D341Med (cell line): ENCODE measurements at regions not wholly inside any gene's neighbourhood (a gene's known extent, or its start where the extent isn't known, plus 50 kb on each side); places are given as distances from the start of the nearest gene placed in this dataset.

ENCODE experiments used
- DNase-seq: peaks from one replicate; pipeline ENCODE4 v3.0.0; 2012; ENCODE audit warnings: low spot score

GRCh38 chr18:33957707-33958106, 267.0 kb downstream of the NOL4 start:
- DNase-seq = no peak

GRCh38 chr18:33951031-33951430, 273.7 kb downstream of the NOL4 start:
- DNase-seq = no peak

GRCh38 chr18:33946336-33946735, 278.4 kb downstream of the NOL4 start:
- DNase-seq = no peak

- DNase-seq = no peak
These were observed 280.2 kb downstream of the NOL4 start for GRCh38 chr18:33944493-33944892.

- DNase-seq = no peak
These were observed 287.4 kb downstream of the NOL4 start for GRCh38 chr18:33937270-33937816.

- DNase-seq = no peak
These were observed 290.5 kb downstream of the NOL4 start for GRCh38 chr18:33934258-33934657.

- no peak for DNase-seq
These were observed 296.5 kb downstream of the NOL4 start for GRCh38 chr18:33928231-33928630.

- DNase-seq = no peak
These were observed 300.1 kb downstream of the NOL4 start for GRCh38 chr18:33924576-33924975.

- no peak for DNase-seq
These were observed 300.7 kb downstream of the NOL4 start for GRCh38 chr18:33923980-33924379.

- no peak for DNase-seq
These were observed 306.1 kb downstream of the NOL4 start for GRCh38 chr18:33918571-33918970.

GRCh38 chr18:33916200-33916599, 308.5 kb downstream of the NOL4 start:
- peak; percentile 61 for DNase-seq

- no peak for DNase-seq
These were observed 310.3 kb downstream of the NOL4 start for GRCh38 chr18:33914399-33914798.

- no peak for DNase-seq
These were observed 318.7 kb downstream of the NOL4 start for GRCh38 chr18:33906046-33906445.

- no peak for DNase-seq
These were observed 322.7 kb downstream of the NOL4 start for GRCh38 chr18:33901894-33902512.

- no peak for DNase-seq
These were observed 322.6 kb downstream of the ASXL3 start for GRCh38 chr18:33900638-33901037.

- no peak for DNase-seq
These were observed 320.4 kb downstream of the ASXL3 start for GRCh38 chr18:33898427-33898826.

GRCh38 chr18:33878213-33878612, 300.2 kb downstream of the ASXL3 start:
- DNase-seq = no peak

GRCh38 chr18:33875029-33875565, 297.1 kb downstream of the ASXL3 start:
- no peak for DNase-seq

- no peak for DNase-seq
These were observed 295.1 kb downstream of the ASXL3 start for GRCh38 chr18:33873112-33873511.

- DNase-seq = no peak
These were observed 293.5 kb downstream of the ASXL3 start for GRCh38 chr18:33871363-33872025.

GRCh38 chr18:33870059-33870458, 292.0 kb downstream of the ASXL3 start:
- DNase-seq = no peak

- DNase-seq = no peak
These were observed 288.4 kb downstream of the ASXL3 start for GRCh38 chr18:33866386-33866785.

GRCh38 chr18:33863912-33864311, 285.9 kb downstream of the ASXL3 start:
- DNase-seq = no peak

- DNase-seq = no peak
These were observed 276.8 kb downstream of the ASXL3 start for GRCh38 chr18:33854827-33855139.
